WTC11 (cell line): ENCODE measurements at regions not wholly inside any gene's neighbourhood (a gene's known extent, or its start where the extent isn't known, plus 50 kb on each side); places are given as distances from the start of the nearest gene placed in this dataset.

Experiments used
- TF ChIP-seq, protein P1 (sequence below): fragments of 200-600 bp; IDR thresholded peaks from 2 replicates; pipeline ENCODE4 v1.8.0; 2022; ENCODE audit warnings: antibody characterized with exemption
- TF ChIP-seq, protein P2 (sequence below): sonication (generic); formaldehyde crosslinking; IDR thresholded peaks from 2 replicates; pipeline ENCODE4 v1.8.1; 2023; ENCODE audit warnings: mild to moderate bottlenecking, missing genetic modification reagents, moderate library complexity

DNA sequence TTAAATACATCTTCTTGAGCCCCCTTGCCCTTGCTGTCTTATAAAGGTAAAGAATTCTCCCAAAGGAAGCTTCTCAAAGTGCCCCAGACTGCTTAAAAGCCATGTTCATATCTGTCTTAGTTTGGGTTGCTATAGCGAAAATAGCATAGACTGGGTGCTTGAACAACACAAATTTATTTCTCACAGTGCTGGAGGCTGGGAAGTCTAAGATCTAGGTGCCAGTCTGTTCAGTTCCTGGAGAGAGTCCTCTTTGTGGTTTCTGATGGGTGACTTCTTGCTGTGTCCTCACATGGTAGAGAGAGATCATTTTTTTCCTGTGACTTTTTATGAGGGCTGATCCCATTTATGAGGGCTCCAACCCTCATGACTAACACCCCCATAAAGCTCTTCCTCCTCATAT is 486.7 kb upstream of the ADAMTS16 start:
- TF ChIP-seq, protein P1, sequence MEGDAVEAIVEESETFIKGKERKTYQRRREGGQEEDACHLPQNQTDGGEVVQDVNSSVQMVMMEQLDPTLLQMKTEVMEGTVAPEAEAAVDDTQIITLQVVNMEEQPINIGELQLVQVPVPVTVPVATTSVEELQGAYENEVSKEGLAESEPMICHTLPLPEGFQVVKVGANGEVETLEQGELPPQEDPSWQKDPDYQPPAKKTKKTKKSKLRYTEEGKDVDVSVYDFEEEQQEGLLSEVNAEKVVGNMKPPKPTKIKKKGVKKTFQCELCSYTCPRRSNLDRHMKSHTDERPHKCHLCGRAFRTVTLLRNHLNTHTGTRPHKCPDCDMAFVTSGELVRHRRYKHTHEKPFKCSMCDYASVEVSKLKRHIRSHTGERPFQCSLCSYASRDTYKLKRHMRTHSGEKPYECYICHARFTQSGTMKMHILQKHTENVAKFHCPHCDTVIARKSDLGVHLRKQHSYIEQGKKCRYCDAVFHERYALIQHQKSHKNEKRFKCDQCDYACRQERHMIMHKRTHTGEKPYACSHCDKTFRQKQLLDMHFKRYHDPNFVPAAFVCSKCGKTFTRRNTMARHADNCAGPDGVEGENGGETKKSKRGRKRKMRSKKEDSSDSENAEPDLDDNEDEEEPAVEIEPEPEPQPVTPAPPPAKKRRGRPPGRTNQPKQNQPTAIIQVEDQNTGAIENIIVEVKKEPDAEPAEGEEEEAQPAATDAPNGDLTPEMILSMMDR = no peak
- TF ChIP-seq, protein P2, sequence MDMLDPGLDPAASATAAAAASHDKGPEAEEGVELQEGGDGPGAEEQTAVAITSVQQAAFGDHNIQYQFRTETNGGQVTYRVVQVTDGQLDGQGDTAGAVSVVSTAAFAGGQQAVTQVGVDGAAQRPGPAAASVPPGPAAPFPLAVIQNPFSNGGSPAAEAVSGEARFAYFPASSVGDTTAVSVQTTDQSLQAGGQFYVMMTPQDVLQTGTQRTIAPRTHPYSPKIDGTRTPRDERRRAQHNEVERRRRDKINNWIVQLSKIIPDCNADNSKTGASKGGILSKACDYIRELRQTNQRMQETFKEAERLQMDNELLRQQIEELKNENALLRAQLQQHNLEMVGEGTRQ (CRISPR knock-in tag) = no peak
